K562 (cell line): ENCODE measurements at regions not wholly inside any gene's neighbourhood (a gene's known extent, or its start where the extent isn't known, plus 50 kb on each side); places are given as distances from the start of the nearest gene placed in this dataset.

ENCODE experiments used
- ATAC-seq: fragments of 200-7000 bp; cut with Tn5 transposase; 3 replicates; pipeline ENCODE4 v1.9.1; 2020; ENCODE audit warnings: moderate library complexity
- BruUV-seq: library from RNA; stranded (reverse); fragments of 400-500 nt; replicated peaks from 2 replicates; lab custom pipeline; 2021; lab: Mats Ljungman, UMichigan
- CTCF ChIA-PET: fragments of 300-600 bp; formaldehyde crosslinking; extraction: SDS; loops from one replicate; lab custom pipeline; 2021; ENCODE audit warnings: low intra/inter-chr PET ratio; lab: Yijun Ruan, JAX
- POLR2A ChIA-PET: fragments of 300-600, 350-650 bp; sonication (Branson Sonifier 250); formaldehyde crosslinking; extraction: SDS; loops from one replicate; lab custom pipeline; 2021; ENCODE audit warnings: antibody characterized with exemption, inconsistent platforms; lab: Yijun Ruan, JAX
- DNase-seq, 4 experiments: peaks; one replicate each; pipeline versions ENCODE4 v3.0.0 to v3.0.0-alpha.2; 2011 to 2018; ENCODE audit warnings: low spot score in 3 of 4, mixed read lengths in 3 of 4; ENCODE audit errors: extremely low read depth in 1 of 4
- FAIRE-seq: peaks from 2 replicates; lab custom pipeline; 2011; peaks lifted over from hg19 to GRCh38; lab: Jason Lieb, UNC
- H2AFZ ChIP-seq: 2 replicates; pipeline ENCODE4 v1.6.0; 2011; ENCODE audit warnings: low read depth, low read length, control low read depth, inconsistent platforms
- H3K27ac ChIP-seq: fragments of 200-600 bp; 3 replicates; pipeline ENCODE4 v1.8.0; 2011; ENCODE audit warnings: low read depth, mild to moderate bottlenecking, control low read depth, inconsistent platforms, low read length, moderate library complexity, mixed read lengths; ENCODE audit errors: extremely low read depth
- H3K27me3 ChIP-seq, 2 experiments: fragments of 300-600 bp in 1 of 2; 2 replicates in 1 of 2; 3 replicates in 1 of 2; pipeline versions ENCODE4 v1.6.0 to v1.8.0; 2011; ENCODE audit warnings: inconsistent platforms in 2 of 2, low read length in 2 of 2, mild to moderate bottlenecking in 1 of 2, mixed read lengths in 1 of 2, moderate library complexity in 1 of 2; ENCODE audit not compliant: control insufficient read depth in 2 of 2, insufficient read depth in 2 of 2
- H3K36me3 ChIP-seq: fragments of 300-600 bp; 3 replicates; pipeline ENCODE4 v1.8.0; 2011; ENCODE audit warnings: mild to moderate bottlenecking, low read length, inconsistent platforms; ENCODE audit not compliant: control insufficient read depth, insufficient read depth
- H3K4me1 ChIP-seq, 2 experiments: fragments of 200-600 bp in 1 of 2; replicated peaks in 1 of 2; 2 replicates in 1 of 2; 3 replicates in 1 of 2; pipeline versions ENCODE4 v1.5.1 to v1.8.0; 2011; ENCODE audit warnings: inconsistent platforms in 2 of 2, low read length in 2 of 2, mild to moderate bottlenecking in 1 of 2, mixed read lengths in 1 of 2, moderate library complexity in 1 of 2; ENCODE audit not compliant: control insufficient read depth in 2 of 2, insufficient read depth in 2 of 2
- H3K4me2 ChIP-seq: 2 replicates; pipeline ENCODE4 v1.6.1; 2011; ENCODE audit warnings: low read length, control low read depth, inconsistent platforms, mixed read lengths; ENCODE audit not compliant: insufficient read depth
- H3K4me3 ChIP-seq: fragments of 200-600 bp; sonication (generic), shearing (Covaris generic); 2 replicates; pipeline ENCODE4 v1.5.1; 2016; ENCODE audit warnings: control low read depth, inconsistent platforms
- H3K79me2 ChIP-seq: fragments of 200-600 bp; 3 replicates; pipeline ENCODE4 v1.8.0; 2011; ENCODE audit warnings: low read length, inconsistent platforms; ENCODE audit not compliant: control insufficient read depth, insufficient read depth
- H3K9ac ChIP-seq, 2 experiments: 2 replicates each; pipeline versions ENCODE4 v1.6.0 to v1.6.1; 2011; ENCODE audit warnings: low read depth in 2 of 2, low read length in 2 of 2, control low read depth in 1 of 2, inconsistent platforms in 1 of 2, mild to moderate bottlenecking in 1 of 2, mixed read lengths in 1 of 2; ENCODE audit not compliant: insufficient read depth in 1 of 2
- H3K9me1 ChIP-seq: one replicate; pipeline ENCODE4 v1.6.0; 2011; ENCODE audit warnings: inconsistent platforms, mild to moderate bottlenecking, low read length, moderate library complexity; ENCODE audit not compliant: control insufficient read depth, insufficient read depth
- H3K9me3 ChIP-seq: replicated peaks from 2 replicates; pipeline ENCODE4 v1.5.1; 2011; ENCODE audit warnings: low read depth, low read length, inconsistent platforms; ENCODE audit not compliant: control insufficient read depth, insufficient read depth
- H4K20me1 ChIP-seq: replicated peaks from 2 replicates; pipeline ENCODE4 v1.6.1; 2011; ENCODE audit warnings: low read length, inconsistent platforms, mixed read lengths; ENCODE audit not compliant: control insufficient read depth, insufficient read depth
- CBX5 ChIP-seq: IDR thresholded peaks from 2 replicates; pipeline ENCODE4 v1.6.1; 2014; ENCODE audit warnings: low read depth, borderline replicate concordance
- CHD4 ChIP-seq: fragments of 200-600 bp; sonication (generic); IDR thresholded peaks from 3 replicates; pipeline ENCODE4 v1.6.1; 2012; ENCODE audit warnings: low read depth, mild to moderate bottlenecking, mixed read lengths, low read length, inconsistent platforms; ENCODE audit not compliant: insufficient read depth, insufficient replicate concordance, poor library complexity, severe bottlenecking
- DDX20 ChIP-seq: fragments of 450-650 bp; IDR thresholded peaks from 2 replicates; pipeline ENCODE4 v1.6.1; 2016; ENCODE audit warnings: missing genetic modification characterization, low read depth, mild to moderate bottlenecking, missing compliant biosample characterization, moderate library complexity
- EWSR1 ChIP-seq: fragments of 450-650 bp; IDR thresholded peaks from 2 replicates; pipeline ENCODE4 v1.6.1; 2018; ENCODE audit warnings: borderline replicate concordance, mild to moderate bottlenecking, low read depth, moderate library complexity; ENCODE audit not compliant: partially characterized antibody
- HNRNPH1 ChIP-seq: fragments of 200-400 bp; formaldehyde crosslinking; optimal IDR thresholded peaks from 2 replicates; pipeline ENCODE3; 2017; ENCODE audit warnings: low read depth, mild to moderate bottlenecking, low read length, moderate library complexity
- KAT2B ChIP-seq: IDR thresholded peaks from one replicate; pipeline ENCODE4 v1.6.1; 2012; ENCODE audit warnings: low read depth, mild to moderate bottlenecking, control low read depth, inconsistent platforms, low read length, moderate library complexity
- KAT8 ChIP-seq: fragments of 450-650 bp; IDR thresholded peaks from 2 replicates; pipeline ENCODE4 v1.6.1; 2016; ENCODE audit warnings: low read depth, mild to moderate bottlenecking
- OTX1 ChIP-seq: fragments of 450-650 bp; formaldehyde crosslinking; IDR thresholded peaks from 2 replicates; pipeline ENCODE4 v1.4.0; 2022; ENCODE audit warnings: mild to moderate bottlenecking
- SP1 ChIP-seq: sonication (generic); formaldehyde crosslinking; IDR thresholded peaks from 2 replicates; pipeline ENCODE4 v1.8.1; 2022; ENCODE audit warnings: mild to moderate bottlenecking, missing genetic modification reagents
- USF1 ChIP-seq: sonication (generic); formaldehyde crosslinking; IDR thresholded peaks from 2 replicates; pipeline ENCODE4 v1.9.0; 2022; ENCODE audit warnings: mild to moderate bottlenecking, missing genetic modification reagents
- ZEB2 ChIP-seq: fragments of 450-650 bp; IDR thresholded peaks from 2 replicates; pipeline ENCODE4 v1.6.1; 2016
- ZFP30 ChIP-seq: fragments of 250-450 bp; sonication (Bioruptor Pico); IDR thresholded peaks from 2 replicates; pipeline ENCODE4 v1.8.0; 2022; ENCODE audit warnings: moderate library complexity, mild to moderate bottlenecking, inconsistent platforms, borderline replicate concordance
- ZNF274 ChIP-seq: IDR thresholded peaks from 2 replicates; pipeline ENCODE4 v1.6.1; 2011; ENCODE audit warnings: low read depth, mild to moderate bottlenecking, low read length, moderate library complexity, borderline replicate concordance
- ZNF324 ChIP-seq: fragments of 250-450 bp; sonication (Bioruptor Pico); IDR thresholded peaks from 2 replicates; pipeline ENCODE4 v1.4.0; 2020; ENCODE audit warnings: mild to moderate bottlenecking
- ZNF445 ChIP-seq: fragments of 250-450 bp; sonication (Bioruptor Pico); IDR thresholded peaks from 2 replicates; pipeline ENCODE4 v1.4.0; 2020; ENCODE audit warnings: low read depth, mild to moderate bottlenecking, moderate library complexity
- in situ Hi-C: fragments of 300-500 bp; cut with MboI; formaldehyde crosslinking; loops from 4 replicates; pipeline ENCODE4 v1.15.0; 2018; ENCODE audit warnings: inconsistent platforms, mixed read lengths
- intact Hi-C: fragments of 100-400 bp; cut with micrococcal nuclease; formaldehyde crosslinking; loops from 2 replicates; pipeline ENCODE4 v1.14.2; 2022

- FAIRE-seq: no peak
- Histone ChIP-seq H4K20me1 (no peaks in the 10 kb centered on the region), H3K4me3 (no peak overlapping the region), H2AFZ (no peak overlapping the region), H3K4me2 (no peak overlapping the region), H3K9me1 (no peaks in the 10 kb centered on the region), H3K4me1 (no peaks in the 10 kb centered on the region), H3K9ac (no peak overlapping the region), H3K36me3 (no peaks in the 10 kb centered on the region), H3K9me3 (no peaks in the 10 kb centered on the region), H3K79me2 (no peaks in the 10 kb centered on the region), H3K27me3 (no peaks in the 10 kb centered on the region), H3K27ac (no peak overlapping the region)
- in situ Hi-C loops (no loop called here), intact Hi-C loops (no loop called here)
- POLR2A ChIA-PET: no interaction called here
- DNase-seq: no peak
- ATAC-seq: no peak
- CTCF ChIA-PET: no interaction called here
- no TSS peak for BruUV-seq
- no peak for TF ChIP-seq CHD4
- TF ChIP-seq ZNF324 (CRISPR knock-in tag): no peak
- no peak for TF ChIP-seq DDX20 (tag)
- no peak for TF ChIP-seq OTX1
- no peak for TF ChIP-seq HNRNPH1
- no peak for TF ChIP-seq KAT8
- TF ChIP-seq EWSR1: no peak
- no peak for TF ChIP-seq ZNF274
- no peak for TF ChIP-seq ZNF445 (CRISPR knock-in tag)
- no peak for TF ChIP-seq ZEB2
- TF ChIP-seq KAT2B: no peak
- no peak for TF ChIP-seq SP1 (CRISPR knock-in tag)
- TF ChIP-seq USF1 (CRISPR knock-in tag): no peak
- TF ChIP-seq CBX5: no peak
- TF ChIP-seq ZFP30 (CRISPR knock-in tag): no peak
Observed at GRCh38 chr5:57608542-57608941, 125.9 kb upstream of the ACTBL2 start.
